Thyroid gland (tissue), 4 donors: ENCODE measurements at regions not wholly inside any gene's neighbourhood (a gene's known extent, or its start where the extent isn't known, plus 50 kb on each side); places are given as distances from the start of the nearest gene placed in this dataset.

Experiments
- CTCF ChIP-seq, 6 experiments: fragments of 200-600 bp in 3 of 6; fragments of 450-650 bp in 3 of 6; sonication (generic) in 3 of 6; IDR thresholded peaks; one replicate each; pipeline ENCODE4 v1.5.1; 2016 to 2019; ENCODE audit warnings: antibody characterized with exemption in 6 of 6, mild to moderate bottlenecking in 2 of 6, inconsistent platforms in 1 of 6, moderate library complexity in 1 of 6
- POLR2A ChIP-seq, 2 donors: fragments of 450-650 bp; IDR thresholded peaks; one replicate each; pipeline ENCODE4 v1.6.1; 2017; ENCODE audit warnings: antibody characterized with exemption in 2 of 2, mild to moderate bottlenecking in 2 of 2, moderate library complexity in 1 of 2

GRCh38 chr15:70226337-70226980, 128.7 kb upstream of the TLE3 start:
- TF ChIP-seq CTCF (IDR thresholded peaks at IDR 0.05) (no peak), POLR2A (IDR thresholded peaks at IDR 0.05) (no peak)
